HepG2 (cell line): ENCODE measurements at regions not wholly inside any gene's neighbourhood (a gene's known extent, or its start where the extent isn't known, plus 50 kb on each side); places are given as distances from the start of the nearest gene placed in this dataset.

Source experiments
- ATAC-seq: fragments of 200-7000 bp; cut with Tn5 transposase; 3 replicates; pipeline ENCODE4 v1.9.1; 2020; ENCODE audit warnings: mild to moderate bottlenecking, moderate library complexity
- BruUV-seq: library from RNA; stranded (reverse); fragments of 400-500 nt; replicated peaks from 2 replicates; lab custom pipeline; 2021; lab: Mats Ljungman, UMichigan
- CTCF ChIA-PET: fragments of 300-600 bp; formaldehyde crosslinking; extraction: SDS; loops from one replicate; lab custom pipeline; 2021; ENCODE audit warnings: low total read pairs, inconsistent platforms, low intra/inter-chr PET ratio; lab: Yijun Ruan, JAX
- POLR2A ChIA-PET: fragments of 350-600 bp; sonication (Branson Sonifier 250); formaldehyde crosslinking; loops from one replicate; lab custom pipeline; 2020; ENCODE audit warnings: antibody characterized with exemption, inconsistent platforms; lab: Yijun Ruan, JAX
- DNase-seq: peaks from one replicate; pipeline ENCODE4 v3.0.0-alpha.2; 2015; ENCODE audit warnings: low spot score
- FAIRE-seq: peaks from 3 replicates; lab custom pipeline; 2011; peaks lifted over from hg19 to GRCh38; lab: Jason Lieb, UNC
- H2AFZ ChIP-seq: one replicate; pipeline ENCODE4 v1.6.1; 2011; ENCODE audit warnings: low read length, inconsistent platforms
- H3K27ac ChIP-seq: fragments of 300-600 bp; 3 replicates; pipeline ENCODE4 v1.8.0; 2011; ENCODE audit warnings: mixed run types, mild to moderate bottlenecking, mixed read lengths, low read length, inconsistent platforms; ENCODE audit not compliant: insufficient read depth; ENCODE audit errors: extremely low read length
- H3K27me3 ChIP-seq, 2 experiments: fragments of 200-600 bp in 1 of 2; 2 replicates in 1 of 2; 3 replicates in 1 of 2; pipeline versions ENCODE4 v1.6.0 to v1.8.0; 2011; ENCODE audit warnings: low read length in 2 of 2, mild to moderate bottlenecking in 2 of 2, moderate library complexity in 2 of 2, inconsistent platforms in 1 of 2; ENCODE audit not compliant: insufficient read depth in 2 of 2, control insufficient read depth in 1 of 2
- H3K36me3 ChIP-seq, 2 experiments: fragments of 200-600 bp in 1 of 2; replicated peaks in 1 of 2; 2 replicates in 1 of 2; 3 replicates in 1 of 2; pipeline versions ENCODE4 v1.5.1 to v1.8.0; 2011; ENCODE audit warnings: low read length in 2 of 2, inconsistent platforms in 1 of 2; ENCODE audit not compliant: insufficient read depth in 2 of 2, control insufficient read depth in 1 of 2
- H3K4me1 ChIP-seq: 2 replicates; pipeline ENCODE4 v1.5.1; 2012; ENCODE audit warnings: low read length, inconsistent platforms; ENCODE audit not compliant: insufficient read depth
- H3K4me2 ChIP-seq: 2 replicates; pipeline ENCODE4 v1.6.0; 2011; ENCODE audit warnings: low read depth, low read length, inconsistent platforms
- H3K4me3 ChIP-seq, 3 experiments: fragments of 200-600 bp in 1 of 3; sonication (generic), shearing (Covaris generic) in 1 of 3; replicated peaks in 1 of 3; 2 replicates each; pipeline ENCODE4 v1.5.1; 2011 to 2016; ENCODE audit warnings: low read length in 3 of 3, inconsistent platforms in 2 of 3, low read depth in 2 of 3, mild to moderate bottlenecking in 2 of 3, control low read depth in 1 of 3, mixed read lengths in 1 of 3; ENCODE audit not compliant: insufficient read depth in 1 of 3
- H3K79me2 ChIP-seq: one replicate; pipeline ENCODE4 v1.6.1; 2011; ENCODE audit warnings: low read length, inconsistent platforms; ENCODE audit not compliant: insufficient read depth
- H3K9ac ChIP-seq: 2 replicates; pipeline ENCODE4 v1.6.0; 2011; ENCODE audit warnings: mild to moderate bottlenecking, low read depth, low read length, inconsistent platforms; ENCODE audit not compliant: insufficient read depth
- H3K9me3 ChIP-seq: 2 replicates; pipeline ENCODE4 v1.5.1; 2012; ENCODE audit warnings: mild to moderate bottlenecking, low read length
- H4K20me1 ChIP-seq: 2 replicates; pipeline ENCODE4 v1.6.0; 2011; ENCODE audit warnings: inconsistent platforms, mild to moderate bottlenecking, low read length, moderate library complexity; ENCODE audit not compliant: insufficient read depth
- ATAD3A ChIP-seq: sonication (generic); formaldehyde crosslinking; IDR thresholded peaks from 2 replicates; pipeline ENCODE4 v1.4.0; 2020; ENCODE audit warnings: missing genetic modification reagents
- DBP ChIP-seq: sonication (generic); formaldehyde crosslinking; IDR thresholded peaks from 2 replicates; pipeline ENCODE4 v1.4.0; 2020; ENCODE audit warnings: missing genetic modification reagents; ENCODE audit errors: not compliant biosample characterization
- PHF21A ChIP-seq: sonication (generic); formaldehyde crosslinking; IDR thresholded peaks from 2 replicates; pipeline ENCODE4 v1.5.0; 2020; ENCODE audit warnings: mild to moderate bottlenecking, missing genetic modification reagents
- POLR2AphosphoS2 ChIP-seq: IDR thresholded peaks from 2 replicates; pipeline ENCODE4 v1.6.1; 2011; ENCODE audit warnings: low read depth, low read length, improper control_type of control experiment
- RBM22 ChIP-seq: fragments of 200-400 bp; formaldehyde crosslinking; optimal IDR thresholded peaks from 2 replicates; pipeline ENCODE3; 2017; ENCODE audit warnings: mild to moderate bottlenecking, low read length, moderate library complexity
- RXRB ChIP-seq: IDR thresholded peaks from 2 replicates; pipeline ENCODE4 v1.6.1; 2016; ENCODE audit warnings: borderline replicate concordance, missing genetic modification reagents, missing compliant biosample characterization
- TBL1XR1 ChIP-seq: fragments of 150-350 bp; IDR thresholded peaks from 2 replicates; pipeline ENCODE4 v1.6.1; 2014; ENCODE audit warnings: borderline replicate concordance, low read length; ENCODE audit not compliant: partially characterized antibody
- TBX2 ChIP-seq: sonication (generic); formaldehyde crosslinking; IDR thresholded peaks from 2 replicates; pipeline ENCODE4 v1.5.0; 2020; ENCODE audit warnings: missing genetic modification reagents, mild to moderate bottlenecking, borderline replicate concordance
- THYN1 ChIP-seq: sonication (generic); formaldehyde crosslinking; IDR thresholded peaks from 2 replicates; pipeline ENCODE4 v1.8.1; 2023; ENCODE audit warnings: low read depth, mild to moderate bottlenecking, moderate library complexity, missing genetic modification reagents, borderline replicate concordance
- ZNF234 ChIP-seq: sonication (generic); formaldehyde crosslinking; conservative IDR thresholded peaks from 2 replicates; pipeline ENCODE4 v1.5.1; 2020; ENCODE audit warnings: mild to moderate bottlenecking, missing genetic modification reagents
- ZNF354B ChIP-seq: sonication (generic); formaldehyde crosslinking; IDR thresholded peaks from 2 replicates; pipeline ENCODE4 v1.8.0; 2022; ENCODE audit warnings: mild to moderate bottlenecking, missing genetic modification reagents
- ZNF367 ChIP-seq: sonication (generic); formaldehyde crosslinking; IDR thresholded peaks from 2 replicates; pipeline ENCODE4 v1.4.0; 2020; ENCODE audit warnings: missing genetic modification reagents, borderline replicate concordance
- ZNF407 ChIP-seq: sonication (generic); formaldehyde crosslinking; IDR thresholded peaks from one replicate; pipeline ENCODE4 v1.5.1; 2020; ENCODE audit warnings: mild to moderate bottlenecking, missing genetic modification reagents; ENCODE audit errors: not compliant biosample characterization
- ZNF607 ChIP-seq: sonication (generic); formaldehyde crosslinking; IDR thresholded peaks from 2 replicates; pipeline ENCODE4 v1.5.1; 2020; ENCODE audit warnings: missing genetic modification reagents, mild to moderate bottlenecking, borderline replicate concordance
- ZNF724P ChIP-seq: sonication (generic); formaldehyde crosslinking; IDR thresholded peaks from 2 replicates; pipeline ENCODE4 v1.8.0; 2022; ENCODE audit warnings: missing genetic modification reagents, borderline replicate concordance
- ZZZ3 ChIP-seq: sonication (generic); formaldehyde crosslinking; IDR thresholded peaks from 2 replicates; pipeline ENCODE4 v1.4.0; 2020; ENCODE audit warnings: missing genetic modification reagents, mild to moderate bottlenecking, borderline replicate concordance
- WGBS: methylation state at CpG from one replicate; pipeline ENCODE4 v1.1.6; 2017; ENCODE audit warnings: low lambda C conversion rate; 5-methylcytosine and 5-hydroxymethylcytosine counted together
- in situ Hi-C: cut with HindIII; loops from 2 replicates; pipeline ENCODE4 v1.10.0; 2017; ENCODE audit warnings: low pct_unique_long_range_greater_than_20kb; ENCODE audit not compliant: extremely low pct_ligation_motif_present
- intact Hi-C: fragments of 100-400 bp; cut with micrococcal nuclease; formaldehyde crosslinking; loops from one replicate; pipeline ENCODE4 v1.10.0; 2022; ENCODE audit not compliant: unreplicated experiment

GRCh38 chr2:235195921-235196320 lies 244.1 kb downstream of the SH3BP4 start:
- ChIA-PET CTCF (no interaction called here), POLR2A (no interaction called here)
- intact Hi-C loops (no loop called here), in situ Hi-C loops (no loop called here)
- DNase-seq (no peak), FAIRE-seq (no peak), ATAC-seq (no peak)
- no peak overlapping the region for H3K9ac ChIP-seq
- H3K27me3 ChIP-seq, result peaks cover 2 to 25% of the 10 kb centered on the region in 2 experiments; a peak in 4 of 5 replicates
- H3K9me3 ChIP-seq, result no peaks in the 10 kb centered on the region
- peaks cover 9% of the 10 kb centered on the region; the same call in 1 of the 2 replicates for H3K4me1 ChIP-seq
- H2AFZ ChIP-seq, result no peak overlapping the region
- WGBS, result 28% methylated on average over 5 of the region's 5 CpGs
- no TSS peak for BruUV-seq
- no peaks in the 10 kb centered on the region for H4K20me1 ChIP-seq
- no peak overlapping the region for H3K4me3 ChIP-seq
- H3K36me3 ChIP-seq, result no peaks in the 10 kb centered on the region
- H3K4me2 ChIP-seq, result no peak overlapping the region
- H3K27ac ChIP-seq, result no peak overlapping the region
- no peaks in the 10 kb centered on the region for H3K79me2 ChIP-seq
- TF ChIP-seq PHF21A, result no peak
- no peak for TF ChIP-seq ZNF607 (CRISPR knock-in tag)
- no peak for TF ChIP-seq RBM22
- TF ChIP-seq ZZZ3 (CRISPR knock-in tag), result no peak
- TF ChIP-seq ZNF407 (CRISPR knock-in tag), result no peak
- TF ChIP-seq ZNF234 (CRISPR knock-in tag), result no peak
- no peak for TF ChIP-seq THYN1
- TF ChIP-seq POLR2AphosphoS2, result no peak
- no peak for TF ChIP-seq ATAD3A (CRISPR knock-in tag)
- TF ChIP-seq ZNF724P (CRISPR knock-in tag), result no peak
- TF ChIP-seq RXRB (CRISPR knock-in tag), result no peak
- TF ChIP-seq DBP (CRISPR knock-in tag), result no peak
- no peak for TF ChIP-seq ZNF354B
- no peak for TF ChIP-seq TBL1XR1
- TF ChIP-seq ZNF367 (CRISPR knock-in tag), result no peak
- TF ChIP-seq TBX2 (CRISPR knock-in tag), result no peak
